ENCODE measurements at regions not wholly inside any gene's neighbourhood (a gene's known extent, or its start where the extent isn't known, plus 50 kb on each side); places are given as distances from the start of the nearest gene placed in this dataset.

GRCh38 chr1:60703155-60703554 lies 379.2 kb upstream of the NFIA start:
- ChIA-PET CTCF (no interaction called here), POLR2A (no interaction called here)
- Histone ChIP-seq H3K4me3 (ENCODE audit: low read depth, low read length) (no peak overlapping the region), H3K36me3 (ENCODE audit: control insufficient read depth, insufficient read depth, low read length) (no peaks in the 10 kb centered on the region), H3K27me3 (ENCODE audit: control insufficient read depth, insufficient read depth, low read length) (no peaks in the 10 kb centered on the region)
- DNase-seq (ENCODE audit: low read depth) = no peak
- TF ChIP-seq CTCF (IDR thresholded peaks at IDR 0.05; ENCODE audit: insufficient read depth, low read depth, low read length) = no peak

GRCh38 chr1:60699325-60699724 lies 383.0 kb upstream of the NFIA start:
- no peak for TF ChIP-seq CTCF (IDR thresholded peaks at IDR 0.05; ENCODE audit: insufficient read depth, low read depth, low read length)
- POLR2A ChIA-PET = no interaction called here
- DNase-seq (ENCODE audit: low read depth) = no peak
- CTCF ChIA-PET = no interaction called here
- Histone ChIP-seq H3K36me3 (ENCODE audit: control insufficient read depth, insufficient read depth, low read length) (no peaks in the 10 kb centered on the region), H3K4me3 (ENCODE audit: low read depth, low read length) (no peak overlapping the region), H3K27me3 (ENCODE audit: control insufficient read depth, insufficient read depth, low read length) (no peaks in the 10 kb centered on the region)

- ChIA-PET POLR2A (no interaction called here), CTCF (no interaction called here)
- no peak for DNase-seq (ENCODE audit: low read depth)
- TF ChIP-seq CTCF (IDR thresholded peaks at IDR 0.05; ENCODE audit: insufficient read depth, low read depth, low read length) = no peak
- H3K4me3 ChIP-seq (ENCODE audit: low read depth, low read length) = no peak overlapping the region
- H3K36me3 ChIP-seq (ENCODE audit: control insufficient read depth, insufficient read depth, low read length) = no peaks in the 10 kb centered on the region
- no peaks in the 10 kb centered on the region for H3K27me3 ChIP-seq (ENCODE audit: control insufficient read depth, insufficient read depth, low read length)
These were observed 385.0 kb upstream of the NFIA start for GRCh38 chr1:60697204-60697994.

GRCh38 chr1:60696512-60696911 lies 385.8 kb upstream of the NFIA start:
- no peaks in the 10 kb centered on the region for H3K27me3 ChIP-seq (ENCODE audit: control insufficient read depth, insufficient read depth, low read length)
- ChIA-PET CTCF (no interaction called here), POLR2A (no interaction called here)
- no peaks in the 10 kb centered on the region for H3K36me3 ChIP-seq (ENCODE audit: control insufficient read depth, insufficient read depth, low read length)
- no peak overlapping the region for H3K4me3 ChIP-seq (ENCODE audit: low read depth, low read length)
- no peak for TF ChIP-seq CTCF (IDR thresholded peaks at IDR 0.05; ENCODE audit: insufficient read depth, low read depth, low read length)
- no peak for DNase-seq (ENCODE audit: low read depth)

- CTCF ChIA-PET = no interaction called here
- no peak for TF ChIP-seq CTCF (IDR thresholded peaks at IDR 0.05; ENCODE audit: insufficient read depth, low read depth, low read length)
- no peaks in the 10 kb centered on the region for H3K36me3 ChIP-seq (ENCODE audit: control insufficient read depth, insufficient read depth, low read length)
- H3K27me3 ChIP-seq (ENCODE audit: control insufficient read depth, insufficient read depth, low read length) = no peaks in the 10 kb centered on the region
- DNase-seq (ENCODE audit: low read depth) = no peak
- H3K4me3 ChIP-seq (ENCODE audit: low read depth, low read length) = no peak overlapping the region
- POLR2A ChIA-PET = no interaction called here
These were observed 386.6 kb upstream of the NFIA start for GRCh38 chr1:60695716-60696171.
